Parathyroid adenoma (tissue), 2 donors: ENCODE measurements at regions not wholly inside any gene's neighbourhood (a gene's known extent, or its start where the extent isn't known, plus 50 kb on each side); places are given as distances from the start of the nearest gene placed in this dataset.

ENCODE experiments used
- H2AFZ ChIP-seq: fragments of 300-600 bp; sonication (generic); one replicate; pipeline ENCODE4 v1.7.0; 2017; ENCODE audit warnings: antibody characterized with exemption, mild to moderate bottlenecking
- H3K27ac ChIP-seq: fragments of 300-600 bp; sonication (generic); one replicate; pipeline ENCODE4 v1.7.0; 2017
- H3K27me3 ChIP-seq: fragments of 300-600 bp; sonication (generic); one replicate; pipeline ENCODE4 v1.7.0; 2017; ENCODE audit warnings: low read length; ENCODE audit not compliant: control insufficient read depth, insufficient read depth
- H3K36me3 ChIP-seq: fragments of 300-600 bp; sonication (generic); one replicate; pipeline ENCODE4 v1.7.0; 2017; ENCODE audit warnings: low read length; ENCODE audit not compliant: control insufficient read depth, insufficient read depth
- H3K4me1 ChIP-seq: fragments of 300-600 bp; sonication (generic); one replicate; pipeline ENCODE4 v1.7.0; 2017; ENCODE audit warnings: control low read depth
- H3K4me2 ChIP-seq: fragments of 300-600 bp; sonication (generic); one replicate; pipeline ENCODE4 v1.7.0; 2017; ENCODE audit warnings: low read length
- H3K4me3 ChIP-seq: fragments of 300-600 bp; sonication (generic); one replicate; pipeline ENCODE4 v1.7.0; 2017; ENCODE audit warnings: low read depth, low read length
- H3K79me2 ChIP-seq: fragments of 300-600 bp; sonication (generic); one replicate; pipeline ENCODE4 v1.7.0; 2017; ENCODE audit warnings: control low read depth
- H3K9ac ChIP-seq: fragments of 300-600 bp; sonication (generic); one replicate; pipeline ENCODE4 v1.7.0; 2017; ENCODE audit warnings: mild to moderate bottlenecking
- H3K9me3 ChIP-seq: fragments of 300-600 bp; sonication (generic); one replicate; pipeline ENCODE4 v1.7.0; 2017; ENCODE audit warnings: low read length; ENCODE audit not compliant: control insufficient read depth
- TF ChIP-seq, protein P1 (sequence below): fragments of 300-600 bp; sonication (generic); IDR thresholded peaks from one replicate; pipeline ENCODE4 v1.7.0; 2017; ENCODE audit warnings: antibody characterized with exemption, mild to moderate bottlenecking
- donor health status: primary hyperparathyroidism.

DNA sequence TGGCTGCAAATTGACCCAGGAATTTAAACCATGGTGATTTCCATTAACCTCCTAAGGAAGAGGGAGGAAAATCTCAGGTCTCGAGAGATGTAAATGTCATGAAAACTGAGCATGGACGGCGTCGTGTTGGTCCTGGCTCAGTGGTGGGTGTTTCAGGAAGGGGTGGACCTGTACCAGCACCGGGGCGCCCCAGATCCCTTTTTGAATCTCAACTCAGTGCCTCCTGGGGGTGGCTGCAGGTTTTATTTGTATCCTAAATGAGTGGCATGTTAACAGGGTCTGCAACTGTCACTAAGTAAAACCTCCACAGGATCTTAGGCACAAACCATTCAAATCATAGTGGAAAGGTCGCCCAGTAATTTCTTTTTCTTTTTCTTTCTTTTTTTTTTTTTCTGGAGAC, 101.3 kb downstream of the ASCL4 start:
- Histone ChIP-seq H3K9me3 (no peaks in the 10 kb centered on the region), H3K36me3 (no peaks in the 10 kb centered on the region), H3K79me2 (no peaks in the 10 kb centered on the region), H3K4me3 (no peak overlapping the region), H3K27me3 (no peaks in the 10 kb centered on the region), H2AFZ (no peak overlapping the region), H3K4me1 (no peaks in the 10 kb centered on the region), H3K4me2 (no peak overlapping the region), H3K9ac (no peak overlapping the region), H3K27ac (no peak overlapping the region)
- TF ChIP-seq, protein P1, sequence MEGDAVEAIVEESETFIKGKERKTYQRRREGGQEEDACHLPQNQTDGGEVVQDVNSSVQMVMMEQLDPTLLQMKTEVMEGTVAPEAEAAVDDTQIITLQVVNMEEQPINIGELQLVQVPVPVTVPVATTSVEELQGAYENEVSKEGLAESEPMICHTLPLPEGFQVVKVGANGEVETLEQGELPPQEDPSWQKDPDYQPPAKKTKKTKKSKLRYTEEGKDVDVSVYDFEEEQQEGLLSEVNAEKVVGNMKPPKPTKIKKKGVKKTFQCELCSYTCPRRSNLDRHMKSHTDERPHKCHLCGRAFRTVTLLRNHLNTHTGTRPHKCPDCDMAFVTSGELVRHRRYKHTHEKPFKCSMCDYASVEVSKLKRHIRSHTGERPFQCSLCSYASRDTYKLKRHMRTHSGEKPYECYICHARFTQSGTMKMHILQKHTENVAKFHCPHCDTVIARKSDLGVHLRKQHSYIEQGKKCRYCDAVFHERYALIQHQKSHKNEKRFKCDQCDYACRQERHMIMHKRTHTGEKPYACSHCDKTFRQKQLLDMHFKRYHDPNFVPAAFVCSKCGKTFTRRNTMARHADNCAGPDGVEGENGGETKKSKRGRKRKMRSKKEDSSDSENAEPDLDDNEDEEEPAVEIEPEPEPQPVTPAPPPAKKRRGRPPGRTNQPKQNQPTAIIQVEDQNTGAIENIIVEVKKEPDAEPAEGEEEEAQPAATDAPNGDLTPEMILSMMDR: no peak

DNA sequence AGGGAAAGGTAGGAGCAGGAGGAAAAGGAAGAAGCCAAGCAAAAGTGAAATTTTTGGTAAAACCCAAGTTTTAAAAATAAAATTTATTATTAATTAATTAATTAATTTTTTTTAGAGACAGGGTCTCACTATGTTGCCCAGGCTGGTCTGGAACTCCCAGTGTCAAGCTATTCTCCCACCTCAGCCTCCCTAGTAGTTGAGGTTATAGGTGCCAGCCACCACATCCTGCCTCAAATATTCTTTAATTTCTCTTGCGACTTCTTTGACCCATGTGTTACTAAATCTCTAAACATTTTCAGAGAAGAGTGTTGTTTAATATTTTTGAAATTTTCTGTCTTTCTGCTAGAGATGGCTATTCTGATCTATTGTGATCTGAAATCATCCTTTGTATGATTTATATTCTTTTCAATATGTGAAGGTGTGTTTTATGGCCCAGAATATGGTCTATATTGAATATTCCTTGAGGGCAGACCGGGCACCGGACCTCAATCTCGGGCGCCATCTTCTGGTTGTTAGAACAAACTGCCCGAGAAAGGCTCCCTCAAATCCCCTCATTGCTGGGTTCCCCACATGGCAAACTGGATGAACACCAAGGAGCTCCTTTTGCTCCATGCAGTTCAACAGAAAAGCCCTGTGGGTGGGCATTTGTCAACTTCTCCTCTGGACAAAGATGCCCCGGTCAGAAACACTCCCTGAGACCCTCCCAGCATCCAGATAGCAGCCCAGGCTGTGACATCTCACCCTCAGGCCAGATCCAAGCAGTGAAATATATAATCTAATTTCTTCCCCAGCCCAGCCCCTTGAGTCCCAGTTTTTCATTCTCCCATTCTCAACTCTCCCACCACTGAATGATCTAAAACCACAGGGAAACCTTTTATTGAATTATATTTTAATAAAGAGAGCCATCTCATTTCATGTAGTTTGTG, 110.5 kb downstream of the ASCL4 start:
- Histone ChIP-seq H3K79me2 (no peaks in the 10 kb centered on the region), H3K4me1 (no peaks in the 10 kb centered on the region), H3K4me3 (no peak overlapping the region), H2AFZ (no peak overlapping the region), H3K27me3 (no peaks in the 10 kb centered on the region), H3K27ac (no peak overlapping the region), H3K4me2 (no peak overlapping the region), H3K36me3 (no peaks in the 10 kb centered on the region), H3K9me3 (no peaks in the 10 kb centered on the region), H3K9ac (no peak overlapping the region)
- TF ChIP-seq, protein P1: peak; percentile 84

DNA sequence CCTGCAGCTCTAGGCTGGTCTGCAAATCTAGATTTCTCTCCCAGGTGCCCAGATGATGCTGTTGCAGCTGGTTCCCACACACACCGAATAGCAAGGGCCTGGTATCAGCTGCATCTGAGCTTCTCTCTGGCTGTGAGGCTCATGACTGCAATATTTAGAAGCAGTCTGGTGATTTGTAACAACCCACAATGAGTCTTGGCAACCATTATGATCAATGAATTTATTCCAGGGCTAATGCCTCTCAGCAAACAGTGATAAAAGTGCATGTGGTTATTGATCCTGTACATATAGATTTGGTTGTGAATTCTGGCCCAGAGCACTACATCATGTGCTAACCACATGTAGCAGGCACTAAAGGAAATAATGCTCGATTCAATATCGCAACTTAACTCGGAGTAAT, 114.3 kb downstream of the ASCL4 start:
- Histone ChIP-seq H3K27me3 (no peaks in the 10 kb centered on the region), H3K9ac (no peak overlapping the region), H3K4me1 (no peaks in the 10 kb centered on the region), H3K4me3 (no peak overlapping the region), H3K27ac (no peak overlapping the region), H3K4me2 (no peak overlapping the region), H2AFZ (no peak overlapping the region), H3K36me3 (no peaks in the 10 kb centered on the region), H3K79me2 (no peaks in the 10 kb centered on the region), H3K9me3 (no peaks in the 10 kb centered on the region)
- TF ChIP-seq, protein P1: no peak

DNA sequence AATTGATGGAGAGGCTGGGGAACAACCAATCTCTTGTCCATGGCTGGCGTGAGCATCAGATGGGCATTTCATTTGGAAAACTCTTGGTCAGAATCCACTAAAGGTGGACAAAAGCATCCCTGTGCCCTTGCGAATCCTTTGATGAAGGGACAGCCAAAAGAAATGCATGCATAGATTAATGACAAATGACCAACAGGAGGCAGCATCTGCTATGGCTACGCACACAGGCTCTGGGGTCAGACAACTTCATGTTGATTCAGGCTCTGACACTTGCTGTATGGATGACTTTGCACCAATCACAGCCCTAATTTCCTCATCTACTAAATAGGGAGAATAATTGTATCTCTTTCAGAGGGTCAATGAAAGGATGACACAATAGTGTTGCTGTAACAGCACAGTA, 117.5 kb downstream of the ASCL4 start:
- H3K9ac ChIP-seq: no peak overlapping the region
- no peak overlapping the region for H3K27ac ChIP-seq
- no peak overlapping the region for H2AFZ ChIP-seq
- H3K4me3 ChIP-seq: no peak overlapping the region
- H3K27me3 ChIP-seq: no peaks in the 10 kb centered on the region
- TF ChIP-seq, protein P1: peak; percentile 20
- H3K79me2 ChIP-seq: no peaks in the 10 kb centered on the region
- H3K36me3 ChIP-seq: no peaks in the 10 kb centered on the region
- no peak overlapping the region for H3K4me2 ChIP-seq
- H3K4me1 ChIP-seq: no peaks in the 10 kb centered on the region
- no peaks in the 10 kb centered on the region for H3K9me3 ChIP-seq

DNA sequence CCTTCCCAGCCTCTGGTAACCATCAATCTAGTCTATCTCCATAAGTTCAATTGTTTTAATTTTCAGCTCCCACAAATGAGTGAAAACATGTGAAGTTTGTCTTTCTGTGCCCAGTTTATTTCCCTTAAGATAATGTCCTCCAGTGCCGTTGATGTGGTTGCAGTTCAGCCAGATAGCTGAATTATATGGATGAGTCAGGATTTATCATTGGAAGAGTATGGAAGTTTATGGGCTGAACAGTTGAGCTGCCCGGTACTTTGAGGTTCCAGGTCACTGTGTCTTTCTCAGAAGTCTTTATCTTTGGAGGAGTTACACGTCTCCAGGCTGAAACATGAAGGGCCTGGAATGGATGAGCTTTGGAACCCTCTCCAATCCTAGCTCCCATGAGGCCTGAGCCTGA, 120.1 kb downstream of the ASCL4 start:
- Histone ChIP-seq H3K36me3 (no peaks in the 10 kb centered on the region), H3K27ac (no peak overlapping the region), H2AFZ (no peak overlapping the region), H3K4me1 (no peaks in the 10 kb centered on the region), H3K79me2 (no peaks in the 10 kb centered on the region), H3K27me3 (no peaks in the 10 kb centered on the region), H3K4me2 (no peak overlapping the region), H3K9ac (no peak overlapping the region), H3K4me3 (no peak overlapping the region), H3K9me3 (no peaks in the 10 kb centered on the region)
- TF ChIP-seq, protein P1: no peak
